Right lobe of liver (tissue), 4 donors: ENCODE measurements at regions not wholly inside any gene's neighbourhood (a gene's known extent, or its start where the extent isn't known, plus 50 kb on each side); places are given as distances from the start of the nearest gene placed in this dataset.

Source experiments
- CTCF ChIP-seq, 4 donors: fragments of 200-600 bp in 3 of 4; fragments of 450-650 bp in 1 of 4; IDR thresholded peaks; one replicate each; pipeline versions ENCODE4 v1.5.1 to v1.8.0; 2016 to 2022; ENCODE audit warnings: antibody characterized with exemption in 4 of 4, mild to moderate bottlenecking in 2 of 4
- POLR2A ChIP-seq: fragments of 450-650 bp; IDR thresholded peaks from one replicate; pipeline ENCODE4 v1.6.1; 2017; ENCODE audit warnings: antibody characterized with exemption, mild to moderate bottlenecking
- donor health status: DM: no; HTN: no; CAD: no.
- donor health status: DM: no; HTN: no; CAD: no.
- donor health status: DM: no; HTN: yes; CAD: no.

- TF ChIP-seq CTCF (IDR thresholded peaks at IDR 0.05) (no peak), POLR2A (no peak)
These were observed 53.4 kb upstream of the ABCD2 start for GRCh38 chr12:39672976-39673375.
